ENCODE measurements at regions not wholly inside any gene's neighbourhood (a gene's known extent, or its start where the extent isn't known, plus 50 kb on each side); places are given as distances from the start of the nearest gene placed in this dataset.
"Not testable (repeated sequence)": the region's sequence is repeated elsewhere in the genome, so short reads cannot be mapped to it uniquely, and the experiment has no call there.

DNA sequence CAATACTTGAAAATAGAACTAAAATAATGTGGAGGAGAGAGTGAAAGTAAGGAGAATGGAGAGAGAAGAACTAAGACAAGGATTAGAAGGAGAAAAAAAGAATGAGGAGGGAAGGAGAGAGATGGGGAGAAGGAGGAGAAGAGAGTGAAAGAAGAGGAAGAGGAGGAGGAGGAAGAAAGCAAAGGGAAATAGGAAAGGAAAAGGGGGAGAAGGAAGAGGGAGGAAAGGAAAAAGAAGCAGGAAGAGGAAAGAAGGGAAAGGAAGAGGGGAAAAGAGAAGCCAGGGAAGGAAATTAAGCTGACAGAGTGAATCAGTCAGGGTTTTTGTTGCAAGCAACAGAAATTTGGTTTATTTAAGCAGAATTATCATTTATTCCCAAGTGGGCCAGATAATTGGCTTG, 241.7 kb upstream of the P2RY1 start:
- DNase-seq (ENCODE audit: low spot score in 2 of 2) = no peak

GRCh38 chr3:152595975-152596821, 238.7 kb upstream of the P2RY1 start:
- in situ Hi-C loops (cut with MboI; ENCODE audit: low sequenced_read_pairs) = no loop called here
- no peak overlapping the region for H3K4me3 ChIP-seq
- H3K36me3 ChIP-seq (replicated peaks) = no peaks in the 10 kb centered on the region
- DNase-seq (ENCODE audit: low spot score in 2 of 2) = no peak
- no peaks in the 10 kb centered on the region for H3K4me1 ChIP-seq
- H3K27me3 ChIP-seq (ENCODE audit: low read depth) = no peaks in the 10 kb centered on the region
- no peaks in the 10 kb centered on the region for H3K9me3 ChIP-seq

More for the DNA sequence above, 241.7 kb upstream of the P2RY1 start:
- H3K4me3 ChIP-seq = no peak overlapping the region
- no peaks in the 10 kb centered on the region for H3K27me3 ChIP-seq (ENCODE audit: low read depth)
- H3K4me1 ChIP-seq = no peaks in the 10 kb centered on the region
- in situ Hi-C loops (cut with MboI; ENCODE audit: low sequenced_read_pairs) = no loop called here
- no peaks in the 10 kb centered on the region for H3K9me3 ChIP-seq
- H3K36me3 ChIP-seq (replicated peaks) = no peaks in the 10 kb centered on the region

DNA sequence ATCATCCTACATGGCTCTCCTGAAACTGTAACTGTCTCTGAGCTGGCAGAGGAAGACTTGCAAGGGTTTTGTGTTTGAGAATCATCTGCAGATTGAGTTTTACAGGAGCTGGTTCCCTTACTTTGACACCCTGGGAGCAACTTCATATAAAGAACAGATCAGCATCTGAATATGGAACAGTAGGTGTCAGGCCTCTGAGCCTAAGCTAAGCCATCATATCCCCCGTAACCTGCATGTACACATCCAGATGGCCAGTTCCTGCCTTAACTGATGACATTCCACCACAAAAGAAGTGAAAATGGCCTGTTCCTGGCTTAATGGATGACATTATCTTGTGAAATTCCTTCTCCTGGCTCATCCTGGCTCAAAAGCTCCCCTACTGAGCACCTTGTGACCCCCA, 238.1 kb upstream of the P2RY1 start:
- H3K9me3 ChIP-seq; H3K27me3 ChIP-seq (ENCODE audit: low read depth); H3K4me1 ChIP-seq; H3K36me3 ChIP-seq (replicated peaks); H3K4me3 ChIP-seq; DNase-seq (ENCODE audit: low spot score in 2 of 2); in situ Hi-C loops (cut with MboI; ENCODE audit: low sequenced_read_pairs): not testable (repeated sequence)

GRCh38 chr3:152606146-152606545, 228.8 kb upstream of the P2RY1 start:
- Histone ChIP-seq H3K9me3 (no peaks in the 10 kb centered on the region), H3K4me3 (no peak overlapping the region), H3K4me1 (peaks cover 17% of the 10 kb centered on the region), H3K27me3 (ENCODE audit: low read depth) (no peaks in the 10 kb centered on the region; the same call in 1 of the 2 replicates), H3K36me3 (replicated peaks) (no peaks in the 10 kb centered on the region)
- DNase-seq (ENCODE audit: low spot score in 2 of 2) = no peak
- in situ Hi-C loops (cut with MboI; ENCODE audit: low sequenced_read_pairs) = no loop called here

- Histone ChIP-seq H3K36me3 (replicated peaks) (no peaks in the 10 kb centered on the region), H3K27me3 (ENCODE audit: low read depth) (no peaks in the 10 kb centered on the region; the same call in 1 of the 2 replicates), H3K4me3 (no peak overlapping the region), H3K4me1 (peaks cover 17% of the 10 kb centered on the region), H3K9me3 (no peaks in the 10 kb centered on the region)
- DNase-seq (ENCODE audit: low spot score in 2 of 2) = no peak
- in situ Hi-C loops (cut with MboI; ENCODE audit: low sequenced_read_pairs) = no loop called here
These were observed 227.8 kb upstream of the P2RY1 start for GRCh38 chr3:152607179-152607578.

- in situ Hi-C loops (cut with MboI; ENCODE audit: low sequenced_read_pairs) = no loop called here
- H3K36me3 ChIP-seq (replicated peaks) = no peaks in the 10 kb centered on the region
- peaks cover 17% of the 10 kb centered on the region for H3K4me1 ChIP-seq
- peak; percentile 21 to 34 for DNase-seq (ENCODE audit: low spot score in 2 of 2)
- H3K4me3 ChIP-seq = no peak overlapping the region
- no peaks in the 10 kb centered on the region; the same call in 1 of the 2 replicates for H3K27me3 ChIP-seq (ENCODE audit: low read depth)
- no peaks in the 10 kb centered on the region for H3K9me3 ChIP-seq
These were observed 226.0 kb upstream of the P2RY1 start for GRCh38 chr3:152608696-152609594.

GRCh38 chr3:152609891-152610290, 225.0 kb upstream of the P2RY1 start:
- Histone ChIP-seq H3K36me3 (replicated peaks) (no peaks in the 10 kb centered on the region), H3K4me1 (peaks cover 17% of the 10 kb centered on the region), H3K9me3 (no peaks in the 10 kb centered on the region), H3K4me3 (no peak overlapping the region), H3K27me3 (ENCODE audit: low read depth) (no peaks in the 10 kb centered on the region; the same call in 1 of the 2 replicates)
- in situ Hi-C loops (cut with MboI; ENCODE audit: low sequenced_read_pairs) = no loop called here
- no peak for DNase-seq (ENCODE audit: low spot score in 2 of 2)

DNA sequence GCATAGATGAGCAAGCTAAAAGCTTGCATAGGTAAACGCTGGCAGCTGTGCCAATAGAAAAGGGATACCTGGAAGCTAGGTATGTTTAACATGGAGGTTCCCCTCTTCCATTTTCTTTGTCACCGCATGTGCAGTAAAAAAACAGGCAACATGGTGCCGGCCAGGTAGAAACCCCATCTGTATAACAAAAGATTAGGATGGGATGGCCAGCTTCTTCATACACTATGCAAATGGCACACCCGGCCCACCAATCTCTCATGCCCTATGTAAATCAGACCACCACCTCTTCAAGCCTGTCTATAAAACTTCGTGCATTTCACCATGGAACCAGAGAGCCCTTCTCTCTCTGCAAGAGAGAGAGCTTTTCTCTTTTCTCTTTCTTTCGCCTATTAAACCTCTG, 224.3 kb upstream of the P2RY1 start:
- DNase-seq (ENCODE audit: low spot score in 2 of 2) = no peak
- no peaks in the 10 kb centered on the region for H3K36me3 ChIP-seq (replicated peaks)
- in situ Hi-C loops (cut with MboI; ENCODE audit: low sequenced_read_pairs) = no loop called here
- H3K4me1 ChIP-seq = peaks cover 17% of the 10 kb centered on the region
- H3K9me3 ChIP-seq = no peaks in the 10 kb centered on the region
- no peak overlapping the region for H3K4me3 ChIP-seq
- H3K27me3 ChIP-seq (ENCODE audit: low read depth) = no peaks in the 10 kb centered on the region; the same call in 1 of the 2 replicates

GRCh38 chr3:152611905-152612304, 223.0 kb upstream of the P2RY1 start:
- in situ Hi-C loops (cut with MboI; ENCODE audit: low sequenced_read_pairs) = no loop called here
- no peak for DNase-seq (ENCODE audit: low spot score in 2 of 2)
- Histone ChIP-seq H3K9me3 (no peaks in the 10 kb centered on the region), H3K36me3 (replicated peaks) (no peaks in the 10 kb centered on the region), H3K27me3 (ENCODE audit: low read depth) (no peaks in the 10 kb centered on the region; the same call in 1 of the 2 replicates), H3K4me1 (peaks cover 17% of the 10 kb centered on the region), H3K4me3 (no peak overlapping the region)

GRCh38 chr3:152613851-152614250, 221.1 kb upstream of the P2RY1 start:
- Histone ChIP-seq H3K27me3 (ENCODE audit: low read depth) (no peaks in the 10 kb centered on the region), H3K4me1 (peaks cover 12% of the 10 kb centered on the region), H3K4me3 (no peak overlapping the region), H3K36me3 (replicated peaks) (no peaks in the 10 kb centered on the region), H3K9me3 (no peaks in the 10 kb centered on the region)
- no peak for DNase-seq (ENCODE audit: low spot score in 2 of 2)
- in situ Hi-C loops (cut with MboI; ENCODE audit: low sequenced_read_pairs) = no loop called here

DNA sequence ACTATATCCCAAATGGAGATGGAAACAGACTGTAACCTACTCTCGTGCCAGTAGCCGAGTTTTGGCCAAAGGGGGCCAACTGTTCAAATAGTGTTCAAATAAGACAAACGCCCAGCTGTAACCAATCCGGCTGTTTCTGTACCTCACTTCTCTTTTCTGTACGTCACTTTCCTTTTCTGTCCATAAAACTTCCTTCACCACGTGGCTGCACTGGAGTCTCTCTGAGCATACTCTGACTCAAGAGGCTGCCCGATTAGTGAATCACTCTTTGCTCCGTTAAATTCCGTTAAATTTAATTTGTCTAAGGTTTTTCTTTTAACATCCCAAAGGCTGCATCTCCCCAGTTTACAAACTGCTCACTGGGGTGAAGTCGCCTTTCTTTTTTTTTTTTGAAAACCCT, 219.2 kb upstream of the P2RY1 start:
- H3K36me3 ChIP-seq (replicated peaks) = no peaks in the 10 kb centered on the region
- no peaks in the 10 kb centered on the region for H3K27me3 ChIP-seq (ENCODE audit: low read depth)
- no peak overlapping the region for H3K4me3 ChIP-seq
- in situ Hi-C loops (cut with MboI; ENCODE audit: low sequenced_read_pairs) = no loop called here
- H3K4me1 ChIP-seq = no peaks in the 10 kb centered on the region
- no peaks in the 10 kb centered on the region for H3K9me3 ChIP-seq
- DNase-seq (ENCODE audit: low spot score in 2 of 2) = no peak

- H3K4me1 ChIP-seq = peaks cover 10% of the 10 kb centered on the region
- no peaks in the 10 kb centered on the region for H3K36me3 ChIP-seq (replicated peaks)
- no peak overlapping the region for H3K4me3 ChIP-seq
- no peak for DNase-seq (ENCODE audit: low spot score in 2 of 2)
- H3K9me3 ChIP-seq = no peaks in the 10 kb centered on the region
- no peaks in the 10 kb centered on the region for H3K27me3 ChIP-seq (ENCODE audit: low read depth)
- in situ Hi-C loops (cut with MboI; ENCODE audit: low sequenced_read_pairs) = no loop called here
These were observed 217.3 kb upstream of the P2RY1 start for GRCh38 chr3:152617609-152618008.

- no peak for DNase-seq (ENCODE audit: low spot score in 2 of 2)
- Histone ChIP-seq H3K4me1 (peaks cover 13% of the 10 kb centered on the region), H3K27me3 (ENCODE audit: low read depth) (no peaks in the 10 kb centered on the region), H3K36me3 (replicated peaks) (no peaks in the 10 kb centered on the region), H3K4me3 (no peak overlapping the region), H3K9me3 (no peaks in the 10 kb centered on the region)
- in situ Hi-C loops (cut with MboI; ENCODE audit: low sequenced_read_pairs) = no loop called here
These were observed 216.4 kb upstream of the P2RY1 start for GRCh38 chr3:152618529-152618928.

DNA sequence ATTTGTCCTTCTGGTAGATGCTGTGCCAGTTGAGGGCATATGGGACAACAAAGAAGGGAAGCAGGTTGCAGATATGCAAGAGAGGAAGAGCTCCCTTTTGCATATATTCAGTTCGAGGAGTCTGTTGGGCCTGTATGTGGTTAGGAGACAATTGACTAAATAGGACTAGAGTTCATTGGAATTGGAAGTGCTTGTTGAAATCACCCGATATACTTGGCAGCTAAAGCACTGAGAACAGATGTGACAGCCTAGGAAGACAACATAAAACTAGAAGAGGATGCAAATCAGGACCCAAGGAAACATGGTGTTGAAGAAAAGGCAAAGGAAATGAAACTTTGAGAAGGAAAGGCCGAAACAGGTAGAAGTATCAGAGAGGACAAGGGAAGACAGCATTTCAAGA, 215.2 kb upstream of the P2RY1 start:
- Histone ChIP-seq H3K27me3 (ENCODE audit: low read depth) (no peaks in the 10 kb centered on the region), H3K4me1 (peaks cover 13% of the 10 kb centered on the region)
- in situ Hi-C loops (cut with MboI; ENCODE audit: low sequenced_read_pairs) = no loop called here

More for the DNA sequence above, 215.2 kb upstream of the P2RY1 start:
- Histone ChIP-seq H3K4me3 (no peak overlapping the region), H3K9me3 (no peaks in the 10 kb centered on the region), H3K36me3 (replicated peaks) (no peaks in the 10 kb centered on the region)
- DNase-seq (ENCODE audit: low spot score in 2 of 2) = no peak

Data from HAP-1 (cell line).